DMS 273 (cell line): ENCODE measurements at regions not wholly inside any gene's neighbourhood (a gene's known extent, or its start where the extent isn't known, plus 50 kb on each side); places are given as distances from the start of the nearest gene placed in this dataset.

ENCODE experiments used
- DNase-seq: peaks from one replicate; lab custom pipeline; 2025; ENCODE audit not compliant: unreplicated experiment; lab: John Stamatoyannopoulos, UW

DNA sequence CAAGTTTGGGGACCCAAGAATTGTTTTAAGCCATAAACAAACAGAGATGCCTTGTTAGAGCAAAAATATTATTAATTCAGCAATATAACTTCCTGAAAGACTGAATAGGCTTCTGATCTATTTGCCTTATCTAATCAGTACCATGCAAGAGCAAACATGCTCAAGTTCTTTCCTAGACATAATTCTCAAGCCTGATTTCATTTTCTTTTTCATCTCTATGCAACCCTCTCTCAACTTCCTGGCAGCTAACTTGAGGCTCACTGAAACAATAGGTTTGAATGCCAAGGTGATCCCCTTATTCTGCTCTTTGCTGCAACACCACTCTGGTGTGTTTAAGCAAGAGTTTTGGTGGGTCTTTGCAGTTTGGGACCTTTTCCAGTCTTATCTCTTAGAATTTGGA, 230.9 kb upstream of the CD96 start:
- no peak for DNase-seq

DNA sequence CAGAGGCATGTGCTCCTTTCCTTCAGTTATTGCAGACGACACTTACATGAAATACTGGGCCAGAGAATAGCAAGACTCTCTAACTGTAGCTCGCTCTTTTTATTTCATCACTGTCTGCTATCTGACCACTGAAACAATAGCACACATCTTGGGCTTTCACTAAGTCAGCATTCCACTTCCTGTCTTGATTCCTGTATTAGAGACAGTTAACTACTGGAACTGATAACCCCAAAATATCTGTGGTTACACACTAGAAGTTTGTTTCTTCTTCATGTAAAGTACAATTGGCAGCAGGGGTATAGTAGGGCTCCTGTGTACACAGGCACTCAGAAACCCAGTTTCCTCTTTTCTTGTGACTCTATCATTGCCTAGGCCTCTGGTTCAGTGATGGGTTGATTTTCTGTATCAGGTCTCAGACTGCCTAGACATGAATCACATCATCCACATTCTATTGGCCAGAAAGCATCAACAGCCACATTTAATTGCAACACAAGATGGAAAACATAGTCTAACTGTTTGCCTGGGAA, 230.2 kb upstream of the CD96 start:
- DNase-seq = no peak

- peak; percentile 33 for DNase-seq
These were observed 227.7 kb upstream of the CD96 start for GRCh38 chr3:111314181-111314873.

GRCh38 chr3:111314898-111315297, 227.1 kb upstream of the CD96 start:
- peak; percentile 23 for DNase-seq

DNA sequence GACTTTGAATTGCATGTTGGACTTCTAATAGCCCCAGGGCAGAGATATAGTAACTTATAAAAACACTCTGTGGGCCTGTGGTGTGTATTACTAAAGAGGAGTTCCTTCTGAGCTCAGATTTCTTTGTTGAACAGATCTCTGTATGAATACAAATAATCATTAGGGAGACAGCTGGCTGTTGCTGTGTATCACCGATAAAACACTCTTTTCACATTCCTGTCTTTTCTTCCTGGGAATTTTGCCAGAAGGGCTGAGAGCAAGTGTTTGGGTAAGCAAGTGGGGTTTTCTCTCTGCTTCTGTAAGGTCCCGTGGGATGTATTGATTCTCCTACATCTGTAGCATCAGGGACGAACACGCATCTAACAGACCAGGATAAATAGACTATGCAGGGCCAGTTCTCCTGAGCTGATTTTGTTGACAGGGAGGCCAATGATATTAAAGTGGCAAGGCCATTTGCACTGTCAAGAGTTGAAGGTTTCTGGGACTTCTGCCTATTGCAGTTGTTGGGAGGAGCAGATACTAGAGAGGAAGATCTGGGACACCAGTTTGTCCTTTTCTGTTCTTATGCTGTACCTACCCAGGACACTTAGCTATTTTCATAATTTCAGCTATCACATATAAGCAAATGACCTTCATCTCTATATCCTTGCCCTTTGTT, 225.9 kb upstream of the CD96 start:
- DNase-seq = peak; percentile 84

DNA sequence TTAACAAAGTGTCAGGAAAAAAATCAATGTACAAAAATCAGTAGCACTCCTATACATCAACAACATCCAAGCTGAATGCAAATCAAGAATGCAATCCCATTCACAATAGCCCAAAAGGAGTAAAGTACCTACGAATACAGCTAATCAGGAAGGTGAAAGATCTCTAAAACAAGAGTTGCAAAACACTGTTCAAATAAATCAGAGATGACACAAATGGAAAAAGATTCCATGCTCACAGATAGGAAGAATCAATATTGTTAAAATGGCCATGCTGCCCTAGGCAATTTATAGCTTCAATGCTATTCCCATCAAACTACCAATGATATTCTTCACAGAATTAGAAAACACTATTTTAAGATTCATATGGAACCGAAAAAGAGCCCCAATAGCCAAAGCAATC, 223.7 kb upstream of the CD96 start:
- no peak for DNase-seq

GRCh38 chr3:111319598-111319997, 222.4 kb upstream of the CD96 start:
- no peak for DNase-seq

GRCh38 chr3:111321786-111322185, 220.2 kb upstream of the CD96 start:
- DNase-seq = peak; percentile 56

DNA sequence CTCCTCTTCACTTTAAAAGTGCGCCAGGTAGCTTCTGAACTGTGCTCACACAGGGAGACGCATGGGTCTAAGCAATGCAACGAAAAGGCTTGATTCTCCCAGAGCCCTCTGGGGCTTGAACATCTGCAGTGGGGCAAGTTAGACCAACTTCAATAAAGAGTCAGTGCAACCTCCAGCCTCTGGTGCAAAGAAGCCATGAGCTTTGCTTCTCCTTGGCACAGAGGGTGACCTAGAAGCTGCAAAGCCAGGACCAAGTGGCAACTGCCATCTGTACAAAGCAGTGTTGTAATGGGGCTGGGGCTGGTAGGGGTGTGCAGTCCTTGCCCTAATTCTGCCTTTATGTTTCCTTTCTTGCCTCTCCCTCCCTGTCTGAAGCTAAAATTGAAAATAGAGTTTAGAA, 219.0 kb upstream of the CD96 start:
- peak; percentile 11 for DNase-seq

- DNase-seq = no peak
These were observed 217.8 kb upstream of the CD96 start for GRCh38 chr3:111324151-111324550.

- no peak for DNase-seq
These were observed 217.4 kb upstream of the CD96 start for GRCh38 chr3:111324645-111325044.

DNA sequence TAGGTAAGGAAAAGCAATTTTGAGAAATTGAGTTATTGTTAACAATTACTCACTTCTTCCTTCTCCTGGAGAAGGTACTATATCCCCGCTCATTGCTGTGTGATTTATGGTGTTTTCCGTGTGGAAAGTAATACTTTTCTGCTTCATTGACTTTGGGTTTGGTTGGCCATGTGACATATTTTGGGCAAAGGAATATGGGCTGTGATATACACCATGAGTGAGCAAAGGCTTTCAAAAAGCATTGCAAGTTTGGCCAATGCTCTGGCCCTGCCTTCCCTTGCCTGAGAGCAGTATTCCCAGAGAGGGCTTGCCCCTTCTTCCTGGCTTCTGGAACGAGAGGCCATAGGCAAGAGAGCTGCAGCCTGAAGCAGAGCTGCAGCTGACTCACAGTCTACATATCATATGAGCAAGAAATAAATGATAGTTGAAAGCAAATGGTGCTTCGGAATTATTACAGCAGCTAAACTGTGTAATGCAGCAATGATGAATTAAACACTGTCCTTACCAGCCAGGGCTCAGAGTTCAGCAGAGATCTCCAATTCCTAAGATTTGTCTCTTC, 216.8 kb upstream of the CD96 start:
- no peak for DNase-seq

- no peak for DNase-seq
These were observed 215.6 kb upstream of the CD96 start for GRCh38 chr3:111326144-111326995.

- DNase-seq = no peak
These were observed 210.7 kb upstream of the CD96 start for GRCh38 chr3:111331306-111331705.

GRCh38 chr3:111331912-111332311, 210.1 kb upstream of the CD96 start:
- DNase-seq = no peak

- peak; percentile 33 for DNase-seq
These were observed 209.4 kb upstream of the CD96 start for GRCh38 chr3:111332488-111333080.

GRCh38 chr3:111333642-111334041, 208.4 kb upstream of the CD96 start:
- DNase-seq = no peak

DNA sequence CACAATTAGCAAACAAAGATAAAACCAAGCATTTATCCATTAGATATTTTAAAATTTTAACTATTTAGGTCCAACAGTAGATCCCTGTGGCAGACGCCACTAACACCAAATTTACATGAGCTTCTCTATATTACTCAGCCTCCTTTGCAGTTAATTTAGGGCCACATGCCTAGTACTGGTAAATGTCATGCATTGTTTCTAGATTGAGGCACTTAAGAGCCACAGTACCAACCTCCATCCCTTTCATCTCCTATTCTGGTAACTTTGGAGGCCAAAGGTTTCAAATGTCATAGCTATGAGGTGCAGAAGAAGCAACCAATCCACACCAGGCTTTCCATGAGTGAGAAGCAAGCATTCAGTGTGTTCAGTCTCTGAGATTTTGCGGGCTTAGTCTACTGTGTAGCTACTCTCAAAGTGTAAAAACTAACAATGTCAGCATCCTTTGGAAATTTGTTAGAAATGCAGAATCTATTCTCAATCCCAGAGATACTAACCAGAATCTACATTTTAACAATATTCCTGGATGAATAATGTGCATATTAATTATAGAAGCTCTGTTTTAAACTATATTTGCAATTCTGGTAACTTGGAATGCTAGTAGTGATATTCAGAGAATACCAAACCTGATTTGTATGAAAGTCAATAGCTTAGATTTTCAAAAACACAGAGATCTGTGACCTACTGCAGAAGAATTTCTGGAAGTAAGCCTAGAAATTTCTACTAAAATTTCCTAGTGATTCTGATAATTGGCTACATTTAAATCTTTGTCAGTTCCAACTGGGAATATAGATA, 206.3 kb upstream of the CD96 start:
- no peak for DNase-seq

- DNase-seq = no peak
These were observed 205.5 kb upstream of the CD96 start for GRCh38 chr3:111336511-111336910.

- peak; percentile 88 for DNase-seq
These were observed 203.8 kb upstream of the CD96 start for GRCh38 chr3:111338059-111338698.
